WTC11 (cell line): ENCODE measurements at regions not wholly inside any gene's neighbourhood (a gene's known extent, or its start where the extent isn't known, plus 50 kb on each side); places are given as distances from the start of the nearest gene placed in this dataset.

Experiments used
- ATAC-seq: fragments of 200-7000 bp; cut with Tn5 transposase; 2 replicates; pipeline ENCODE4 v1.10.0; 2021; ENCODE audit warnings: mild to moderate bottlenecking, moderate library complexity
- CTCF ChIA-PET: fragments of 300-600 bp; sonication (Branson Sonifier 250); formaldehyde crosslinking; loops from one replicate; lab custom pipeline; 2021; ENCODE audit warnings: antibody characterized with exemption; lab: Charles Lee
- POLR2A ChIA-PET: fragments of 350-600 bp; sonication (Branson Sonifier 250); formaldehyde crosslinking; loops from one replicate; lab custom pipeline; 2021; ENCODE audit warnings: antibody characterized with exemption; lab: Charles Lee
- DNase-seq: peaks from one replicate; pipeline ENCODE4 v3.0.0; 2021; ENCODE audit warnings: low spot score
- H3K27ac Mint-ChIP-seq: 2 replicates; pipeline ENCODE4 v1.8.0; 2021; ENCODE audit warnings: mixed read lengths
- H3K27me3 Mint-ChIP-seq: 2 replicates; pipeline ENCODE4 v1.8.0; 2021; ENCODE audit warnings: low read depth, mild to moderate bottlenecking, moderate library complexity, mixed read lengths
- H3K36me3 Mint-ChIP-seq: 2 replicates; pipeline ENCODE4 v1.8.0; 2021; ENCODE audit warnings: mixed read lengths
- H3K4me1 Mint-ChIP-seq: 2 replicates; pipeline ENCODE4 v1.8.0; 2022; ENCODE audit warnings: mixed read lengths
- H3K4me3 Mint-ChIP-seq: 2 replicates; pipeline ENCODE4 v1.8.0; 2021; ENCODE audit warnings: mild to moderate bottlenecking, moderate library complexity, mixed read lengths
- H3K9me3 Mint-ChIP-seq: 2 replicates; pipeline ENCODE4 v1.8.0; 2021; ENCODE audit warnings: mixed read lengths
- ATF3 ChIP-seq: sonication (generic); formaldehyde crosslinking; conservative IDR thresholded peaks from 2 replicates; pipeline ENCODE4 v1.8.1; 2022; ENCODE audit warnings: mild to moderate bottlenecking, missing genetic modification reagents
- E2F4 ChIP-seq: sonication (generic); formaldehyde crosslinking; IDR thresholded peaks from 2 replicates; pipeline ENCODE4 v1.8.1; 2022; ENCODE audit warnings: low read depth, mild to moderate bottlenecking, moderate library complexity, missing genetic modification reagents, borderline replicate concordance
- EMX1 ChIP-seq: fragments of 250-450 bp; sonication (Bioruptor Pico); IDR thresholded peaks from 2 replicates; pipeline ENCODE4 v1.8.0; 2021; ENCODE audit warnings: mild to moderate bottlenecking
- FOXP1 ChIP-seq: sonication (generic); formaldehyde crosslinking; IDR thresholded peaks from 2 replicates; pipeline ENCODE4 v1.8.0; 2022; ENCODE audit warnings: missing genetic modification reagents, mild to moderate bottlenecking, moderate library complexity, borderline replicate concordance
- GABPB1 ChIP-seq: sonication (generic); formaldehyde crosslinking; IDR thresholded peaks from 2 replicates; pipeline ENCODE4 v1.8.1; 2023; ENCODE audit warnings: mild to moderate bottlenecking, missing genetic modification reagents
- GRHL2 ChIP-seq: fragments of 250-450 bp; sonication (Bioruptor Pico); IDR thresholded peaks from 2 replicates; pipeline ENCODE4 v1.8.0; 2022; ENCODE audit warnings: mild to moderate bottlenecking, moderate library complexity; ENCODE audit not compliant: insufficient replicate concordance, severe bottlenecking
- GTF2I ChIP-seq: fragments of 250-450 bp; sonication (Bioruptor Pico); conservative IDR thresholded peaks from 2 replicates; pipeline ENCODE4 v1.4.0; 2021; ENCODE audit warnings: mild to moderate bottlenecking
- JAZF1 ChIP-seq: fragments of 250-450 bp; sonication (Bioruptor Pico); IDR thresholded peaks from 2 replicates; pipeline ENCODE4 v1.9.0; 2021; ENCODE audit warnings: moderate library complexity, mild to moderate bottlenecking, inconsistent platforms
- KAT7 ChIP-seq: sonication (generic); formaldehyde crosslinking; IDR thresholded peaks from 2 replicates; pipeline ENCODE4 v1.8.1; 2023; ENCODE audit warnings: missing genetic modification reagents, mild to moderate bottlenecking, borderline replicate concordance
- MXD4 ChIP-seq: fragments of 250-450 bp; sonication (Bioruptor Pico); IDR thresholded peaks from 2 replicates; pipeline ENCODE4 v1.8.0; 2021; ENCODE audit warnings: mild to moderate bottlenecking, moderate library complexity, borderline replicate concordance
- NFATC4 ChIP-seq: fragments of 250-450 bp; sonication (Bioruptor Pico); IDR thresholded peaks from 2 replicates; pipeline ENCODE4 v1.9.0; 2021; ENCODE audit warnings: mild to moderate bottlenecking
- RELA ChIP-seq: sonication (generic); formaldehyde crosslinking; IDR thresholded peaks from 2 replicates; pipeline ENCODE4 v1.8.1; 2022; ENCODE audit warnings: missing genetic modification reagents, mild to moderate bottlenecking, borderline replicate concordance
- RORB ChIP-seq: fragments of 250-450 bp; sonication (Bioruptor Pico); IDR thresholded peaks from 2 replicates; pipeline ENCODE4 v1.9.0; 2021; ENCODE audit warnings: mild to moderate bottlenecking
- SP1 ChIP-seq: sonication (generic); formaldehyde crosslinking; conservative IDR thresholded peaks from 2 replicates; pipeline ENCODE4 v1.8.1; 2022; ENCODE audit warnings: missing genetic modification reagents
- ZMAT4 ChIP-seq: fragments of 250-450 bp; sonication (Bioruptor Pico); IDR thresholded peaks from 2 replicates; pipeline ENCODE4 v1.9.0; 2021; ENCODE audit warnings: mild to moderate bottlenecking
- ZNF232 ChIP-seq: sonication (generic); formaldehyde crosslinking; IDR thresholded peaks from 2 replicates; pipeline ENCODE4 v1.8.0; 2022; ENCODE audit warnings: mild to moderate bottlenecking, missing genetic modification reagents
- ZNF281 ChIP-seq: sonication (generic); formaldehyde crosslinking; IDR thresholded peaks from 2 replicates; pipeline ENCODE4 v1.8.0; 2023; ENCODE audit warnings: mild to moderate bottlenecking, missing genetic modification reagents
- ZNF671 ChIP-seq: fragments of 250-450 bp; sonication (Bioruptor Pico); IDR thresholded peaks from 2 replicates; pipeline ENCODE4 v1.8.0; 2021; ENCODE audit warnings: mild to moderate bottlenecking
- TF ChIP-seq, protein P1 (sequence below): sonication (generic); formaldehyde crosslinking; IDR thresholded peaks from 2 replicates; pipeline ENCODE4 v1.8.1; 2022; ENCODE audit warnings: missing genetic modification reagents, borderline replicate concordance
- TF ChIP-seq, protein P2 (sequence below): fragments of 250-450 bp; sonication (Bioruptor Pico); IDR thresholded peaks from 2 replicates; pipeline ENCODE4 v1.8.0; 2021; ENCODE audit warnings: mild to moderate bottlenecking
- TF ChIP-seq, protein P3 (sequence below): fragments of 250-450 bp; sonication (Bioruptor Pico); IDR thresholded peaks from 2 replicates; pipeline ENCODE4 v1.9.0; 2021; ENCODE audit warnings: moderate library complexity, mild to moderate bottlenecking, inconsistent platforms, borderline replicate concordance
- TF ChIP-seq, protein P4 (sequence below): fragments of 250-450 bp; sonication (Bioruptor Pico); IDR thresholded peaks from 2 replicates; pipeline ENCODE4 v1.9.0; 2021; ENCODE audit warnings: mild to moderate bottlenecking

- TF ChIP-seq MXD4, result no peak
- TF ChIP-seq NFATC4, result no peak
- no peak for TF ChIP-seq GRHL2 (CRISPR knock-in tag)
- TF ChIP-seq ZNF281 (CRISPR knock-in tag), result no peak
- TF ChIP-seq, protein P1, sequence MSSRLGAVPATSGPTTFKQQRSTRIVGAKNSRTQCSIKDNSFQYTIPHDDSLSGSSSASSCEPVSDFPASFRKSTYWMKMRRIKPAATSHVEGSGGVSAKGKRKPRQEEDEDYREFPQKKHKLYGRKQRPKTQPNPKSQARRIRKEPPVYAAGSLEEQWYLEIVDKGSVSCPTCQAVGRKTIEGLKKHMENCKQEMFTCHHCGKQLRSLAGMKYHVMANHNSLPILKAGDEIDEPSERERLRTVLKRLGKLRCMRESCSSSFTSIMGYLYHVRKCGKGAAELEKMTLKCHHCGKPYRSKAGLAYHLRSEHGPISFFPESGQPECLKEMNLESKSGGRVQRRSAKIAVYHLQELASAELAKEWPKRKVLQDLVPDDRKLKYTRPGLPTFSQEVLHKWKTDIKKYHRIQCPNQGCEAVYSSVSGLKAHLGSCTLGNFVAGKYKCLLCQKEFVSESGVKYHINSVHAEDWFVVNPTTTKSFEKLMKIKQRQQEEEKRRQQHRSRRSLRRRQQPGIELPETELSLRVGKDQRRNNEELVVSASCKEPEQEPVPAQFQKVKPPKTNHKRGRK (CRISPR knock-in tag), result no peak
- no peak for TF ChIP-seq SP1 (CRISPR knock-in tag)
- no peak for TF ChIP-seq KAT7
- TF ChIP-seq GTF2I (CRISPR knock-in tag), result no peak
- TF ChIP-seq, protein P2, sequence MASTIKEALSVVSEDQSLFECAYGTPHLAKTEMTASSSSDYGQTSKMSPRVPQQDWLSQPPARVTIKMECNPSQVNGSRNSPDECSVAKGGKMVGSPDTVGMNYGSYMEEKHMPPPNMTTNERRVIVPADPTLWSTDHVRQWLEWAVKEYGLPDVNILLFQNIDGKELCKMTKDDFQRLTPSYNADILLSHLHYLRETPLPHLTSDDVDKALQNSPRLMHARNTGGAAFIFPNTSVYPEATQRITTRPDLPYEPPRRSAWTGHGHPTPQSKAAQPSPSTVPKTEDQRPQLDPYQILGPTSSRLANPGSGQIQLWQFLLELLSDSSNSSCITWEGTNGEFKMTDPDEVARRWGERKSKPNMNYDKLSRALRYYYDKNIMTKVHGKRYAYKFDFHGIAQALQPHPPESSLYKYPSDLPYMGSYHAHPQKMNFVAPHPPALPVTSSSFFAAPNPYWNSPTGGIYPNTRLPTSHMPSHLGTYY (CRISPR knock-in tag), result no peak
- TF ChIP-seq ZMAT4 (CRISPR knock-in tag), result no peak
- TF ChIP-seq ZNF232, result no peak
- TF ChIP-seq RORB (CRISPR knock-in tag), result no peak
- no peak for TF ChIP-seq ZNF671 (CRISPR knock-in tag)
- TF ChIP-seq, all 79 proteins: peak for 0
Measured at GRCh38 chr4:20381005-20381404, 129.3 kb downstream of the SLIT2 start (continued).

GRCh38 chr4:20383283-20383682 lies 131.6 kb downstream of the SLIT2 start:
- DNase-seq, result no peak
- ChIA-PET POLR2A (interaction anchor here (0.8 kb wide), 1 partner anchor 37 kb away, joined by 3 read pairs; no protein-coding TSS in a partner anchor), CTCF (interaction anchor here (2.7 kb wide), 1 partner anchor 12 kb away, joined by 15 read pairs; no protein-coding TSS in a partner anchor)
- ATAC-seq, result no peak
- H3K27ac Mint-ChIP-seq, result no peak overlapping the region
- no peaks in the 10 kb centered on the region for H3K27me3 Mint-ChIP-seq
- H3K36me3 Mint-ChIP-seq, result no peaks in the 10 kb centered on the region
- H3K9me3 Mint-ChIP-seq, result no peaks in the 10 kb centered on the region
- H3K4me1 Mint-ChIP-seq, result peaks cover 5% of the 10 kb centered on the region
- H3K4me3 Mint-ChIP-seq, result no peak overlapping the region
- TF ChIP-seq EMX1 (CRISPR knock-in tag) (no peak), RELA (CRISPR knock-in tag) (no peak), ATF3 (CRISPR knock-in tag) (no peak), E2F4 (CRISPR knock-in tag) (no peak), FOXP1 (no peak), ZMAT4 (CRISPR knock-in tag) (no peak), GABPB1 (CRISPR knock-in tag) (no peak), JAZF1 (CRISPR knock-in tag) (no peak)
- TF ChIP-seq, protein P3, sequence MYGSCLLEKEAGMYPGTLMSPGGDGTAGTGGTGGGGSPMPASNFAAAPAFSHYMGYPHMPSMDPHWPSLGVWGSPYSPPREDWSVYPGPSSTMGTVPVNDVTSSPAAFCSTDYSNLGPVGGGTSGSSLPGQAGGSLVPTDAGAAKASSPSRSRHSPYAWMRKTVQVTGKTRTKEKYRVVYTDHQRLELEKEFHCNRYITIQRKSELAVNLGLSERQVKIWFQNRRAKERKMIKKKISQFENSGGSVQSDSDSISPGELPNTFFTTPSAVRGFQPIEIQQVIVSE, result no peak
- TF ChIP-seq, protein P4, sequence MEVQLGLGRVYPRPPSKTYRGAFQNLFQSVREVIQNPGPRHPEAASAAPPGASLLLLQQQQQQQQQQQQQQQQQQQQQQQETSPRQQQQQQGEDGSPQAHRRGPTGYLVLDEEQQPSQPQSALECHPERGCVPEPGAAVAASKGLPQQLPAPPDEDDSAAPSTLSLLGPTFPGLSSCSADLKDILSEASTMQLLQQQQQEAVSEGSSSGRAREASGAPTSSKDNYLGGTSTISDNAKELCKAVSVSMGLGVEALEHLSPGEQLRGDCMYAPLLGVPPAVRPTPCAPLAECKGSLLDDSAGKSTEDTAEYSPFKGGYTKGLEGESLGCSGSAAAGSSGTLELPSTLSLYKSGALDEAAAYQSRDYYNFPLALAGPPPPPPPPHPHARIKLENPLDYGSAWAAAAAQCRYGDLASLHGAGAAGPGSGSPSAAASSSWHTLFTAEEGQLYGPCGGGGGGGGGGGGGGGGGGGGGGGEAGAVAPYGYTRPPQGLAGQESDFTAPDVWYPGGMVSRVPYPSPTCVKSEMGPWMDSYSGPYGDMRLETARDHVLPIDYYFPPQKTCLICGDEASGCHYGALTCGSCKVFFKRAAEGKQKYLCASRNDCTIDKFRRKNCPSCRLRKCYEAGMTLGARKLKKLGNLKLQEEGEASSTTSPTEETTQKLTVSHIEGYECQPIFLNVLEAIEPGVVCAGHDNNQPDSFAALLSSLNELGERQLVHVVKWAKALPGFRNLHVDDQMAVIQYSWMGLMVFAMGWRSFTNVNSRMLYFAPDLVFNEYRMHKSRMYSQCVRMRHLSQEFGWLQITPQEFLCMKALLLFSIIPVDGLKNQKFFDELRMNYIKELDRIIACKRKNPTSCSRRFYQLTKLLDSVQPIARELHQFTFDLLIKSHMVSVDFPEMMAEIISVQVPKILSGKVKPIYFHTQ, result no peak
